ENCODE measurements at regions not wholly inside any gene's neighbourhood (a gene's known extent, or its start where the extent isn't known, plus 50 kb on each side); places are given as distances from the start of the nearest gene placed in this dataset.

DNA sequence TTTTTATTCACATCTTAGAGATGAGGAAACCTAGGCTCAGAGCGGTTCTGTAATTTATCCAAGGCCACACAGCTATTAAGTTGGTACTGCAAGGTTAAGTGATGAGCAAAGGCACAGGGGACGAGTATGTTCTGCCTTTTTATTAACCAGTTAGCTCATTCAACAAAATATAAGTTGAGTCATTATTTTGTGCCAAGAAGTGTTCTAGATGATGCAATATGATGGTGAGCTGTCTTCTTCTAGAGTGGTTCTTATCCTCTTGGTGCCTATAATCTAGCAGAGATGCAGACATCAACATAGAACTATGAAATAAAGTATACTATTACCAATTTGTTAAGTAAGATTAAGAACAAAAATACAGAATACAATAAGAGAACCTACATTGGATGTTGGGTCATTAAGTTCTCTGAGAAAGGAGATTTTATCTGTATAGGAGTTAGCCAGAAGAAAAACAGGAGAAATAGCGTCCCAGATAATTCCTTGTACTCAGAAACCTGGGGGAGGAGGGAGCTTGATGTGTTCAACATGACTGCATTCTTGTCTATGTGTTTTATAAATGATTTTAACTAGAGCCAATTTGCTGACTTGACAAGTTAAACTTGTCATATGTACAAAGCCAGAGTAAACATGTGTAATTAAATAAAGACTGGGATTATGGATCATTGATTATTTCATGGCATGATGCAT is 122.3 kb downstream of the TBXT start:
- no peak overlapping the region for H3K4me3 ChIP-seq (replicated peaks; ENCODE audit: insufficient read depth, low read length)
- TF ChIP-seq GABPA (IDR thresholded peaks at IDR 0.05; ENCODE audit: low read depth), result no peak
- TF ChIP-seq, protein P1, sequence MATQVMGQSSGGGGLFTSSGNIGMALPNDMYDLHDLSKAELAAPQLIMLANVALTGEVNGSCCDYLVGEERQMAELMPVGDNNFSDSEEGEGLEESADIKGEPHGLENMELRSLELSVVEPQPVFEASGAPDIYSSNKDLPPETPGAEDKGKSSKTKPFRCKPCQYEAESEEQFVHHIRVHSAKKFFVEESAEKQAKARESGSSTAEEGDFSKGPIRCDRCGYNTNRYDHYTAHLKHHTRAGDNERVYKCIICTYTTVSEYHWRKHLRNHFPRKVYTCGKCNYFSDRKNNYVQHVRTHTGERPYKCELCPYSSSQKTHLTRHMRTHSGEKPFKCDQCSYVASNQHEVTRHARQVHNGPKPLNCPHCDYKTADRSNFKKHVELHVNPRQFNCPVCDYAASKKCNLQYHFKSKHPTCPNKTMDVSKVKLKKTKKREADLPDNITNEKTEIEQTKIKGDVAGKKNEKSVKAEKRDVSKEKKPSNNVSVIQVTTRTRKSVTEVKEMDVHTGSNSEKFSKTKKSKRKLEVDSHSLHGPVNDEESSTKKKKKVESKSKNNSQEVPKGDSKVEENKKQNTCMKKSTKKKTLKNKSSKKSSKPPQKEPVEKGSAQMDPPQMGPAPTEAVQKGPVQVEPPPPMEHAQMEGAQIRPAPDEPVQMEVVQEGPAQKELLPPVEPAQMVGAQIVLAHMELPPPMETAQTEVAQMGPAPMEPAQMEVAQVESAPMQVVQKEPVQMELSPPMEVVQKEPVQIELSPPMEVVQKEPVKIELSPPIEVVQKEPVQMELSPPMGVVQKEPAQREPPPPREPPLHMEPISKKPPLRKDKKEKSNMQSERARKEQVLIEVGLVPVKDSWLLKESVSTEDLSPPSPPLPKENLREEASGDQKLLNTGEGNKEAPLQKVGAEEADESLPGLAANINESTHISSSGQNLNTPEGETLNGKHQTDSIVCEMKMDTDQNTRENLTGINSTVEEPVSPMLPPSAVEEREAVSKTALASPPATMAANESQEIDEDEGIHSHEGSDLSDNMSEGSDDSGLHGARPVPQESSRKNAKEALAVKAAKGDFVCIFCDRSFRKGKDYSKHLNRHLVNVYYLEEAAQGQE (IDR thresholded peaks at IDR 0.05; ENCODE audit: insufficient replicate concordance, low read depth), result no peak
- TF ChIP-seq POLR2AphosphoS5 (IDR thresholded peaks at IDR 0.05; ENCODE audit: low read depth), result no peak
- no peak for TF ChIP-seq SPI1 (IDR thresholded peaks at IDR 0.05; ENCODE audit: borderline replicate concordance, low read depth)
- TF ChIP-seq, protein P2, sequence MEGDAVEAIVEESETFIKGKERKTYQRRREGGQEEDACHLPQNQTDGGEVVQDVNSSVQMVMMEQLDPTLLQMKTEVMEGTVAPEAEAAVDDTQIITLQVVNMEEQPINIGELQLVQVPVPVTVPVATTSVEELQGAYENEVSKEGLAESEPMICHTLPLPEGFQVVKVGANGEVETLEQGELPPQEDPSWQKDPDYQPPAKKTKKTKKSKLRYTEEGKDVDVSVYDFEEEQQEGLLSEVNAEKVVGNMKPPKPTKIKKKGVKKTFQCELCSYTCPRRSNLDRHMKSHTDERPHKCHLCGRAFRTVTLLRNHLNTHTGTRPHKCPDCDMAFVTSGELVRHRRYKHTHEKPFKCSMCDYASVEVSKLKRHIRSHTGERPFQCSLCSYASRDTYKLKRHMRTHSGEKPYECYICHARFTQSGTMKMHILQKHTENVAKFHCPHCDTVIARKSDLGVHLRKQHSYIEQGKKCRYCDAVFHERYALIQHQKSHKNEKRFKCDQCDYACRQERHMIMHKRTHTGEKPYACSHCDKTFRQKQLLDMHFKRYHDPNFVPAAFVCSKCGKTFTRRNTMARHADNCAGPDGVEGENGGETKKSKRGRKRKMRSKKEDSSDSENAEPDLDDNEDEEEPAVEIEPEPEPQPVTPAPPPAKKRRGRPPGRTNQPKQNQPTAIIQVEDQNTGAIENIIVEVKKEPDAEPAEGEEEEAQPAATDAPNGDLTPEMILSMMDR (IDR thresholded peaks at IDR 0.05; ENCODE audit: insufficient read depth, low read length), result no peak
- no peaks in the 10 kb centered on the region for H3K27me3 ChIP-seq (ENCODE audit: insufficient read depth, poor library complexity, severe bottlenecking)
- DNase-seq (ENCODE audit: low read depth in 1 of 2, low spot score in 1 of 2), result no peak
- no peak overlapping the region for H3K27ac ChIP-seq (replicated peaks)

DNA sequence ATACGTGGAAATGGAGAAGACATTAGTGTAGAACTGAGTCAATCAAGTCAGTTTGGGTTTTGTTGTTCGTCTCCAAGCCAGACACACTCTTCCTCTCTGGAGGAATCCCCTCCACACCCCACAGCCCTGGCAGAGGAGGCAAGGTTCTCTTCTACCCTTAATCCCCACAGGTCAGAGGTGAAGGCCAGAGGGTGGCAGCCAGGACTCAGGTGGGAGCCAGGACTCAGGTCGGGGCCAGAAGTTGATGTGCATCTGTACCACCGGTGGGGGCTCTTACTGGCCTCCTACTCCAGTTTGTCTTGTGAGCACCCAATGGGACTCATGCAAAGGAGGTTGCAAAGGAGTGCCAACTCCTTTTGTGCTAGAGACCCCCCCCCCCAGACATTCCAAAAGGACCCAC is 126.4 kb downstream of the TBXT start:
- Histone ChIP-seq H3K4me3 (replicated peaks; ENCODE audit: insufficient read depth, low read length) (no peak overlapping the region), H3K27ac (replicated peaks) (no peak overlapping the region), H3K27me3 (ENCODE audit: insufficient read depth, poor library complexity, severe bottlenecking) (no peaks in the 10 kb centered on the region)
- TF ChIP-seq GABPA (IDR thresholded peaks at IDR 0.05; ENCODE audit: low read depth), result no peak
- DNase-seq (ENCODE audit: low read depth in 1 of 2, low spot score in 1 of 2), result no peak

DNA sequence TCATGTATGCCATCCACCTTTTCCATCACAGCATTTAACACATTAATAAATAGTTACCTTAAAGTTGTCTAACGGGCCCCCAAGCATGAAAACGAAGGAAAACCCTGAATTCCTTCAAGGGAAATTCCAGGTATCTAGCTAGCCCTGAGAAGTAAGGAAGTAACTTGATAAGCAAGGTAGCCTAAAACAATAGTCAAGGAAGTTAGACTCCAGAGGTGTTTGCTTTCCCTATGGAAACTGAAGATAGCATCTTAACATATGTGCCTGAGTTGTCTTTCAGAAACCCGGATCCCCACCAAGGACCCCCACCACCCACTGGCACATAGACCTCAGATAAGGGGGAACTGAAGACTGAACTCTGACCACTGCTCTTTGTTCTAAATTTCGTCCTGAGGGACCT is 127.4 kb downstream of the TBXT start:
- TF ChIP-seq, protein P2 (IDR thresholded peaks at IDR 0.05; ENCODE audit: insufficient read depth, low read length), result no peak
- TF ChIP-seq GABPA (IDR thresholded peaks at IDR 0.05; ENCODE audit: low read depth) (no peak), SPI1 (IDR thresholded peaks at IDR 0.05; ENCODE audit: borderline replicate concordance, low read depth) (no peak), POLR2AphosphoS5 (IDR thresholded peaks at IDR 0.05; ENCODE audit: low read depth) (no peak)
- TF ChIP-seq, protein P1 (IDR thresholded peaks at IDR 0.05; ENCODE audit: insufficient replicate concordance, low read depth), result no peak
- Histone ChIP-seq H3K4me3 (replicated peaks; ENCODE audit: insufficient read depth, low read length) (no peak overlapping the region), H3K27ac (replicated peaks) (no peak overlapping the region), H3K27me3 (ENCODE audit: insufficient read depth, poor library complexity, severe bottlenecking) (no peaks in the 10 kb centered on the region)
- DNase-seq (ENCODE audit: low read depth in 1 of 2, low spot score in 1 of 2), result no peak

DNA sequence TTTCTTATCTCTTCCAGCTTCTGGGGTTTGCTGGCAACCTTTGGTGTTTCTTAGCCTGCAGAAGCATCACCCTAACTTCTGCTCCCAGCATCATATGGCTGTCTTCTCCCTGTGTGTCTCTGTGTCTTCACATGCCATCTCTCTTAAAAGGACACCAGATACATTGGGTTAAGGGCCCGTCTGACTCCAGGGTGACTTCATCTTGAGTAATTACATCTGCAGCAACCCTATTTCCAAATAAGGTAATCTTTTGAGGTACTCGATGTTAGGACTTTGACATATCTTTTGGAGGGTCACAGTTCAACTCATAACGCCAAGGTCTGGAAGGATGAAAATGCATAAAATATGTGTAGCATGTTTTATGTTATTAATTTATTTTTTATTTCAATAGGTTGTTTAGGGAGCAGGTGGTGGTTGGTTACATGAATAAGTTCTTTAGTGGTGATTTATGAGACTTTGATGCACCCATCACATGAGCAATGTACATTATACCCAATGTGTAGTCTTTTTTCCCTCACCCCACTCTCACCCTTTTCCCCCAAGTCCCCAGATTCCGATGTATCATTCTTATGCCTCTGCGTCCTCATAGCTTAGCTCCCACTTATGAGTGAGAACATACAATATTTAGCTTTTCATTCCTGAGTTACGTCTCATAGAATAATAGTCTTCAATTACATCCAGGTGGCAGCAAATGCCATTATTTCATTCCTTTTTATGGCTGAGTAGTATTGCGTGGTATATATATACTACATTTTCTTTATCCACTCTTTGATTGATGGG is 131.1 kb downstream of the TBXT start:
- Histone ChIP-seq H3K4me3 (replicated peaks; ENCODE audit: insufficient read depth, low read length) (no peak overlapping the region), H3K27me3 (ENCODE audit: insufficient read depth, poor library complexity, severe bottlenecking) (no peaks in the 10 kb centered on the region), H3K27ac (replicated peaks) (no peak overlapping the region)
- DNase-seq (ENCODE audit: low read depth in 1 of 2, low spot score in 1 of 2), result no peak
- TF ChIP-seq SPI1 (IDR thresholded peaks at IDR 0.05; ENCODE audit: borderline replicate concordance, low read depth) (no peak), POLR2AphosphoS5 (IDR thresholded peaks at IDR 0.05; ENCODE audit: low read depth) (no peak), GABPA (IDR thresholded peaks at IDR 0.05; ENCODE audit: low read depth) (no peak)
- TF ChIP-seq, protein P1 (IDR thresholded peaks at IDR 0.05; ENCODE audit: insufficient replicate concordance, low read depth), result no peak
- TF ChIP-seq, protein P2 (IDR thresholded peaks at IDR 0.05; ENCODE audit: insufficient read depth, low read length), result no peak

All from HL-60 (cell line).